LNCaP clone FGC (cell line): ENCODE measurements at regions not wholly inside any gene's neighbourhood (a gene's known extent, or its start where the extent isn't known, plus 50 kb on each side); places are given as distances from the start of the nearest gene placed in this dataset.
A peak's percentile ranks its signal among the peaks of the same experiment; 100 is the strongest.

ENCODE experiments used
- DNase-seq: peaks from one replicate; pipeline ENCODE4 v3.0.0-alpha.2; 2011; ENCODE audit warnings: low read depth
- H3K4me3 ChIP-seq: 2 replicates; pipeline ENCODE4 v1.5.1; 2011; ENCODE audit warnings: mild to moderate bottlenecking, low read depth, low read length, control low read depth
- TF ChIP-seq, protein P1 (sequence below): IDR thresholded peaks from 2 replicates; pipeline ENCODE4 v1.5.1; 2012; ENCODE audit warnings: mild to moderate bottlenecking; ENCODE audit not compliant: control insufficient read depth, insufficient read depth; ENCODE audit errors: extremely low read depth

DNA sequence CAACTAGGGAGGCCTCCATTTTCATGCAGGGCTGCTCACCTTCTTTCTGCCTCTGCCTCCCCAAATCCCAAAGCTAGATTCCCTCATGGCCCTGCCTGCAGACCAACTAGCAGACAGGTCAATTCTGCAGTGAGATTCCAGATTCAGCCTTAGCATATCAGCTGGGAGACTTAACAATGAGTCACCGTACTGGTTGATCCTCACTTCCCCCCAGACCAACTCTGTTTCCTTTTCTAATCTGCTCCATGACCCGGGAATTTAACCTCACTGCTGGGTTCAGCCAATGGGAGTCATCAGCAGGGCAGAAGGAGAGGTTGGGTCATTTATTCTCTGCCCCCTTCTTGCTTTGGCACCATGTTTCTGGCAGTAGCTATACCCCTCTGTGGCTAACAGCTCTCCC, 140.6 kb upstream of the GRIK3 start:
- DNase-seq: no peak
- no peak overlapping the region for H3K4me3 ChIP-seq
- TF ChIP-seq, protein P1, sequence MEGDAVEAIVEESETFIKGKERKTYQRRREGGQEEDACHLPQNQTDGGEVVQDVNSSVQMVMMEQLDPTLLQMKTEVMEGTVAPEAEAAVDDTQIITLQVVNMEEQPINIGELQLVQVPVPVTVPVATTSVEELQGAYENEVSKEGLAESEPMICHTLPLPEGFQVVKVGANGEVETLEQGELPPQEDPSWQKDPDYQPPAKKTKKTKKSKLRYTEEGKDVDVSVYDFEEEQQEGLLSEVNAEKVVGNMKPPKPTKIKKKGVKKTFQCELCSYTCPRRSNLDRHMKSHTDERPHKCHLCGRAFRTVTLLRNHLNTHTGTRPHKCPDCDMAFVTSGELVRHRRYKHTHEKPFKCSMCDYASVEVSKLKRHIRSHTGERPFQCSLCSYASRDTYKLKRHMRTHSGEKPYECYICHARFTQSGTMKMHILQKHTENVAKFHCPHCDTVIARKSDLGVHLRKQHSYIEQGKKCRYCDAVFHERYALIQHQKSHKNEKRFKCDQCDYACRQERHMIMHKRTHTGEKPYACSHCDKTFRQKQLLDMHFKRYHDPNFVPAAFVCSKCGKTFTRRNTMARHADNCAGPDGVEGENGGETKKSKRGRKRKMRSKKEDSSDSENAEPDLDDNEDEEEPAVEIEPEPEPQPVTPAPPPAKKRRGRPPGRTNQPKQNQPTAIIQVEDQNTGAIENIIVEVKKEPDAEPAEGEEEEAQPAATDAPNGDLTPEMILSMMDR: no peak

DNA sequence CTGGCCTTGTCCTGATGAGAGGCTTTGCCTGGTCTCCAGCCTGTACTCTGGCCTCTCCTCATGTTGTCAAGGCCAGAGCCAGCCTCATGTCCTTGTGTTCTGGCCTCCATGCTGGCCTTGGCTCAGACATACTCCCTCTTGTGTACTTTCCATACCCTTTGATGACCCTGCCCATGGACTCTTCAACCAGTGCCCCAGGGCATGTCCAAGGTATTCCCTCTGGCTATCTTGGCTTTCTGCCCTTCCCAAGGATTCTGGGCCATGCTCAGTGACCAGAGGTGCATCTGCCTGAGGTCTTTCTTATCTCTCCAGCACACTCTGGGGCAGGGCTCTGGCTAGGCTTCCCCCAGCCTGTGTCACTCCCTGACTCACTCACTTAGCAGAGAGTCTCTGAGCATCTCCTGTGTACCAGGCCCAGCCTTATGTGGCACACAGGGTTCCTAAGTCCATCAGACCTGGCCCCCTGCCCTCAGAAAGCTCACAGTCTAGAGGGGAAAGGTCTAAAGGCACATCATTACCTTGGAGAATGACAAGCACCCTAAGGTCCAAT, 141.4 kb upstream of the GRIK3 start:
- no peak overlapping the region for H3K4me3 ChIP-seq
- TF ChIP-seq, protein P1: no peak
- no peak for DNase-seq

DNA sequence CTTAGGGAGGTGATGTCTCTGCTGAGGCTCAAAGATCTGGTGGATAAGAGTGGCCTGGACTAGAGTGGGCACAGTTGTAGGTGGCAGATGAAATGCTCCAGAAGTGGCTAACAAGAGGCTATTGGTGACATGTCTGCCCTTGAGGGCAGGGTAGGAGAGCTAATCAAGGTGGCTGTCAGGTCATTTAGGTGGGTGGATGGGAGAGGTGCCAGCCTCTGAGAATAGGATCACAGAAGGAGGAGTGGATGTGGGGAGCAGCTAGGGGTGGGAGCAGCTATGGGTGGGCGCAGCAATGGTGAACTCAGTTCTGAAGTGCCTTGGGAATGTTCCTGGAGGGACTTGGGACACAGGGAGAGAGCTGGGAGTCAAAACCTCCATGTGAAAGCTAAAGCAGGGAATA, 142.0 kb upstream of the GRIK3 start:
- TF ChIP-seq, protein P1: no peak
- H3K4me3 ChIP-seq: no peak overlapping the region
- no peak for DNase-seq

DNA sequence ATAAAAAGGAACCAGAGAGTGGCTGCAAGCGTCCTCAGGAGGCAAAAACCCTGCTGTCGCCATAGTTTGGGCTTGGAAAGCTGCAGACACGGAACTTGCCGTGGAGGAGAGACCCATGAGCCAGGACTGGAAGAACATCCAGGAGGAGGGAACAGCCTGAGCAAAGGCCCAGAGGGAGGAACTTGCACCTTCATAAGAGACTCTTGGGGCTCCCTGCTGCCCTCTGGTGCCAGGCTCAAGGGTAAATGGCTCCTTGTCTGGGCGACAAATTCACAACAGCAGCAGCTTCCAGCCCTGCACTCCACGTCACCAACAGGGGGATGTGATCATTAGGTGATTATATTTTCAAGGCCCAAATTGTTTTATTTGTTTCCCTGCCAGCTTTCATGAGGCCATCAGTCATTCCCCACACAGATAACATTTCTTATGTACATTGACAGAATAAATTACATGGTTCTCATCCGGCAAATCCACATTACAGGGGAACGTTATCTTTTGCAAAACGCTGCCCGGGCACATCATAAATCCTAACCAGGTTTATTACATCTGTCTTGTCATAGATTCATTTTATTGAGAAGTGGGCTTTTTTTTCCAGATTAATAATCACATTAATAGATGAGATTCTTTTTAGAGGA, 143.0 kb upstream of the GRIK3 start:
- DNase-seq: peak; percentile 3
- H3K4me3 ChIP-seq: no peak overlapping the region
- TF ChIP-seq, protein P1: peak; percentile 61

DNA sequence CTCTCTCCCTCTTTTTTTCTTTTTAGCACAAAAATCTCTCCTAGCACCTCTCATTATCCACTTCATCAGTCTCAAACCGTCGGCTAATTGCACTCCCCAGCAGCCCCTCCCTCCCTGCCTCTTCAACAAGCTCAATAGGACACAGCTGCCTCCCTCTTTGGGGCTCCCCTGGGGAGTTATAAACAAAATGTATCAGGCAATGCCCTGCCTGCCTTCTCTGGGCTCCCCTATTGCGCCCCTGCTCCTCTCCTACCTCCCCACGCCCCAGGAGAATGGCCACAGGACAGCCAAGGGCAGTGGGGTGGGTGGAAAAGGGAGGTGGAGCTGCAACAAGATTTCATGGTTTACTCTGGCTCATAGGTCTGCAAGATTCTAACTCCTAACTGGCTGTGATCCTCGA, 147.1 kb upstream of the GRIK3 start:
- no peak for DNase-seq
- no peak overlapping the region for H3K4me3 ChIP-seq
- TF ChIP-seq, protein P1: no peak

DNA sequence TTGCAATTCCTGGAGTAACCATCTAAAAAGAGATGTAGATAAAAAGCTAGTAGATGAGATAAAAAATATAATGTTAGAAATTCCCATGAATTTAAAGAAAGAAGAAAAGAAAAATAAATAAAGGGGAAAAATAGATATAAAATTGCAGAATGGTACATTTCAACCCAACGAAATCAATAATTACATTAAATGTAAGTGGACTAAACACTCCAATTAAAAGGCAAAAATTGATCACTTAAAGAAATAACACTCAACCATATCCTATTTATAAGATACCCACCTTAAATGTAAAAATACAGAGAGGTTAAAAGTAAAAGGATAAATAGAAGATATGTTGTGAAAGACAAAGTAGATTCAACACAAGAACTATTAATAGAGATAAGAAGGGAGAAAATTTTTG, 150.5 kb upstream of the GRIK3 start:
- H3K4me3 ChIP-seq: no peak overlapping the region
- DNase-seq: no peak
- TF ChIP-seq, protein P1: no peak

DNA sequence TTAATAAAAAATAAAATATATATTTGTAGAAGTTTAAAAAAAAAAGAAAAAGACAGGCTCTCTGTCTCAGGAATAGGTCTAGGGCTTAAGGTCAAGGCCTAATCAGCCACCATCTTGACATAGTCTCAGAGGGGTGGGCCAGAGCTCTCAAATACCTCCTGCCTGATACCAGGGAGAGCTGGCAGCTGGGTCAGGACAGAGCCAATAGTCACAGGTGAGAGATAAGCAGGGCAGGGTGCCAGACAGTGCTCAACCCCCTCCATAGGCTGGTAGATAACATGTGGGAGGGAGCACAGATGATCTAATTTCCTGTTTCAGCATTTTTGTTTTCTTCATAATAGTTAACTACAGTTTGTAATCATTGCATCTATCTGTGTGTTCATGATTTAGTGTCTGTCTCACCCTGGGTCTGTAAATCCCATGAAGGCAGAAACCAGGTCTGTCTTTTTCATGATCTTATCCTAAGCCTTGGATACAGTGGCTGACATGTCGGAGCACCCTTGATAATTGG, 152.0 kb upstream of the GRIK3 start:
- DNase-seq: no peak
- no peak overlapping the region for H3K4me3 ChIP-seq
- TF ChIP-seq, protein P1: no peak
